NCI-H774 (cell line): ENCODE measurements at regions not wholly inside any gene's neighbourhood (a gene's known extent, or its start where the extent isn't known, plus 50 kb on each side); places are given as distances from the start of the nearest gene placed in this dataset.
"Not testable (repeated sequence)": the region's sequence is repeated elsewhere in the genome, so short reads cannot be mapped to it uniquely, and the experiment has no call there.

Source experiments
- DNase-seq: peaks from one replicate; lab custom pipeline; 2025; lab: John Stamatoyannopoulos, UW

GRCh38 chr4:159829184-159829583 is 726.3 kb downstream of the RAPGEF2 start:
- DNase-seq, result no peak

DNA sequence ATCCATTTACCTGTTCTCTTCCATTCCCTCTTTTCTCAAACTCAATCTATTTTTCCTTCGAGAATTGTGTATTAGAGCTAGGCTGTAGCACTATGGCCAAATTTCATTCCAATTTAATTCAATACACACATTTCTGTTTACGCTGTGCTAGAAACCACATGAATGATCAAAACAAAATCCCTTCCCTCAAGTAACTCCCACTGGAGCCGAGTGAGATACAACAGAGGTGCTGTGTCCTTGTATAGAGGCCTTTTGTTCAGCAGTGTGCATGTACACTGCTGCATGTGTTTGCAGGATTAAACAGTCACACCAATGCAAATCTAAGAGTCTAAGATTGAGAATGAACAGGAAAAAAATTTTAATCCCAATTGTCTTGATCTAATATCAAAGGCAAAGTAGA is 734.2 kb downstream of the RAPGEF2 start:
- DNase-seq, result no peak

DNA sequence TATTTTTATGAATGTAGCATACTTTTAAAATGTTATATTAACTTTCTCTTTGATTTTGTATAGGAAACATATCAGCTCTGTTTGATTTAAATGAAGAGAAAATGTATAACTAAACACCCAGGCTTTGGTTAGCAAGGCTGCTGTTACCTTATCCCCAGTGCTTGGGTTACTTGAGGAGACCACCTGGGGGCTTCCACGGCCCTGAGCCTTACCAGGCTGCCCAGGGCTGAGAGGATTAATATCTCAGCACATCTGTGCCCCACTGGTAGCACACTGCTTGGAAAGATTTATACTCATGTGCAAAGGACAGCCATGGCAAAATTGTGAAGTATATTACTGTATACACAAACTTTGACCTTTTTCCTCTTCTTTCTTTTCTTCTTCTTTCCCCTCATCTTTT is 752.9 kb downstream of the RAPGEF2 start:
- no peak for DNase-seq

DNA sequence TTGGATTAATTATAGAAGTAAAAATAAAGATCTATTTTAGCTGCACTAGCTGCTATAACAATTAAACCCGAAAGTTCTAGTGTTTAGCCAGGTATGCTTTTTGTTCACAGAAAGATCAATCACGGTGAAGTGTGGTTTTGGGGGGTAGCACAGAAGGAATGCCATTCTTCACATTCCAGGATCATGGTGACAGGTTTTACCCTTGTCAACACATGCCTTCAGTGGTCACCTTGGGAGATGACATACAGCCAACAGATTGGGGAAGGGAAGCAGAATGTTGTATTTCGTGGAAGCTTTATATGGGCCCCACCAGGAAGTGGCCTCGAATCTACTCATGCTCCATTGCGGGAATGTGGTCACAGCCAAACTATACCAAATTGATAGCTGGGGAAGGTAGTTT is 753.6 kb downstream of the RAPGEF2 start:
- no peak for DNase-seq

GRCh38 chr4:159859656-159860148 is 756.8 kb downstream of the RAPGEF2 start:
- no peak for DNase-seq

DNA sequence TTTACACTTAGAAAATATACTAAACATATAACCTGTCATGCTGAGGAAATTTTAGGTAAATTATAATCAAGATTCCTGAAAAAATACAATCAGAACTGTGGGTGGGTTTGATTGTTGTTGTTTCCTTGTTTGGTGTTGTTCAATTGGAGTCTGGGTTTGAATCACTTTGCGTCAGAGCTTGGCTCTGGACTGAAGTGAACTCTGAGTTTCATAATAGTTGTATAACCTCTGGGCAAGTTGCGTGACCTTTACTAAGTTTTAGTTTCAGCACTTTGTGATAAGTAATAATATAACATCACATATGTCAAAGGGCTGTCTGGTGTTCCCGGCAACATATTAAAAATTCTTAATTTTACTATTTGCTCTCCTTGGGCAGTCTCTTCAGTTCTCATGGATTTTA is 758.1 kb downstream of the RAPGEF2 start:
- no peak for DNase-seq

DNA sequence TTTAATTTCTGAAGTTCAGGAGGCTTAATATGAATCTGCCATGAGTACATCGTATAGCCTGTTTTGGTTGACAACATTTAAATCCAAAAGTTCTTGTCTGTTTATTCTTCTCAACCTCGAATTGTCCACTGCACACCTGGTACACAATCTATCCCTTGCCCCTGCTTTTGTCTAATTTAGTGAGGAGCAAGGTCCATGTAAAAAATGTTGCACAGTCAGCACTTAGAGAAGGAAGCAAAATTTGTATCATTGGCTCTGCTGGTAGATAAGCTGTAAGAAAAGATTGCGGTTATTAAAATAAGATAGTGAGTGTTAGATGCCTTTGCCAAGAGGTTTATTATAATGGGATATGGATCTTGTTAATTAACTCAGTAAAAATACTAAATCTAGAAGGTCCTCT is 761.5 kb downstream of the RAPGEF2 start:
- DNase-seq, result no peak

- no peak for DNase-seq
These were observed 764.8 kb downstream of the RAPGEF2 start for GRCh38 chr4:159867673-159868072.

GRCh38 chr4:159868936-159869335 is 766.1 kb downstream of the RAPGEF2 start:
- not testable (repeated sequence) for DNase-seq

DNA sequence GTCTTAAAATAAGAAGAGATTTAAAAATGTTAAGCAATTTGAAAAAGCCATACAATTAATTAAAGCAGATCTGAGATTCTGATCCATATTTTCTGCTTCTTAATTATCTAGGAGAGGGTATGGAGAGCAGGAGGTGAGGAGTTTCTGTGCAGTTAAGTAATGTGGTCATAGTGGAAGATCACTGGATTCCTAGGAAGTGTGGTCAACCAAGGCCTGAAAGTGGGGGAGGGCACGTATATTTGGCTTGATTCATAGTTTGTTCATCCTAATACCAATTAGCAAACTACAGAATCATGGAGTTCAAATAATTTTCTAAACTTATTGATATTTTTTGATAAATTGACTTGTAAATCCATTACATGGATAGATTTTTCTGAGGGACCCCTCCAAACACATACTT is 768.3 kb downstream of the RAPGEF2 start:
- DNase-seq, result no peak

DNA sequence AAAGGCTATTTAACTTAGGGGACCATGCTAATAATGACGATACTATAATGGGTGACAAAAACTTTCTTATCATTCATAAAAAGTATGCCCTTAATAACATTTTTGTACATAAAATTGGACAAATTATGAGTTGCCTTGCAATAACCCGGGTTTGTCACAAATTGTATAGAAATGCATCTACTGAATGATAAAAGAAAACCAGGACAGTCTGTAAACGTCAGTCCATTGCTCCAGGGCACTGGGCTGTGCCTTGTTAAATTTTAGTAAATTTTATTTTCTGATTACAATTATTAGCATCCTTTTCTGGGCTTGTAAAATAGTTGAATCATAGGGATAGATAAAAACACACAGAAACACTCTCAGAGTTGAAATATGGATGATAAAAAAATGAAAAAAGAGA is 778.3 kb downstream of the RAPGEF2 start:
- DNase-seq, result no peak

- DNase-seq, result no peak
These were observed 782.1 kb downstream of the RAPGEF2 start for GRCh38 chr4:159884989-159885388.

GRCh38 chr4:159899596-159899995 is 796.7 kb downstream of the RAPGEF2 start:
- no peak for DNase-seq

GRCh38 chr4:159900562-159900961 is 797.7 kb downstream of the RAPGEF2 start:
- no peak for DNase-seq

DNA sequence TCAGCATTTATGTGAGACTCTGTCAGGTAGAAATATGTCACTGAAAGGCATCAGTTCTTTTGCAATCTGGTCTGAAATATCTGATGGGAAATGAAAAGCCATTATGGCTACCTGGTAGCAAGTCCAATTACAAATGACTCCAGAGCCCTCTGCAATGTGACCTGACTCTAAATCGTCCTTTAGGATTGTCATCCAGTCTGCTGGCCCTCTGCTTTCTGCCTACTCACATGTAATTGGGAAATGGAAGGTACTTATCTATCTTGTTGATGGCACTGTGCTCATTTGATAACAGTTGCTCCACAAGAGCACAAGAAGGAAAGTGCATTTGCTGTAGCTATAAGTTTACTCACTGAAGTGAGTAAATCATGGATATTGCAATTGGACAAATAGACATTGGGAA is 799.8 kb downstream of the RAPGEF2 start:
- no peak for DNase-seq

GRCh38 chr4:159904906-159905305 is 802.0 kb downstream of the RAPGEF2 start:
- no peak for DNase-seq

DNA sequence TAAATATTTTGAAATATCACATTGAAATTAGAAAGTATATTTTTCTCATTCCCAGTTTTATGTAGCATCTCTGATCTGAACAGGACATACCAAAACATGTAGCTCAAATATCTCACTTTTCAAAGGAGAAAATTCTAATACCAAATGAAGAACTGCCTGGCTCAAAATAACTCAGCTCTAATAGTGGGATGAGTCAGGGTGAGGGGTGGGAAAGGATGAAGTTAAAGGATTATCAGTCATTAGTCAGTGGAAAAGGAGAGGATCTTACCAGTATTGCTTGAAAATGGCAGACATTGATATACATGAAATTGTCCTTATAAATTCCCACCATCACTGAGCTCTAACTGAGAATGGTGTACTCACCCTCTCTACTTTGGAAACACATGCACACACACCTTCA is 803.2 kb downstream of the RAPGEF2 start:
- DNase-seq, result no peak

- DNase-seq, result no peak
These were observed 803.6 kb downstream of the RAPGEF2 start for GRCh38 chr4:159906517-159906916.

- no peak for DNase-seq
These were observed 807.8 kb downstream of the RAPGEF2 start for GRCh38 chr4:159910721-159911120.

- no peak for DNase-seq
These were observed 819.2 kb downstream of the RAPGEF2 start for GRCh38 chr4:159922119-159922518.

DNA sequence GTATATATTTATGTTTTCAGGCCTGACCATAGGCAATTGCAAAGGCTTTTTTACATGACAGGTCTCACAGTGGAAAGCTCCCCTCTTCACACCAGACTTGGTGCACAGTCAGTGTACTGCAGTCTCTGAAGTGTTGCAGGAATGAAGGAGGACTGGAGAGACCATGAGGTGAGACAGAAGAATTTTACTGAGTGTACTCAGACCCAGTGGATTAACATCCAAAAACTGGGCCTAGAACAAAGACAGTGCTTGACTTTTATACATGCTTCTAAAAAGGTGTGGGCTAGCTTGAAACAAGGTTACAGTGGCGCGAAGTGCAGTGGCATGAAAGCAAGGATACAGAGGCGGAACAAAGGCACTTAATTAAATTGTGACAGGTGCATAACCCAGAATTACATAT is 822.9 kb downstream of the RAPGEF2 start:
- no peak for DNase-seq

- DNase-seq, result no peak
These were observed 824.0 kb downstream of the RAPGEF2 start for GRCh38 chr4:159926871-159927270.

GRCh38 chr4:159927781-159928180 is 824.9 kb downstream of the RAPGEF2 start:
- DNase-seq, result no peak

GRCh38 chr4:159934602-159935001 is 831.7 kb downstream of the RAPGEF2 start:
- DNase-seq, result not testable (repeated sequence)

DNA sequence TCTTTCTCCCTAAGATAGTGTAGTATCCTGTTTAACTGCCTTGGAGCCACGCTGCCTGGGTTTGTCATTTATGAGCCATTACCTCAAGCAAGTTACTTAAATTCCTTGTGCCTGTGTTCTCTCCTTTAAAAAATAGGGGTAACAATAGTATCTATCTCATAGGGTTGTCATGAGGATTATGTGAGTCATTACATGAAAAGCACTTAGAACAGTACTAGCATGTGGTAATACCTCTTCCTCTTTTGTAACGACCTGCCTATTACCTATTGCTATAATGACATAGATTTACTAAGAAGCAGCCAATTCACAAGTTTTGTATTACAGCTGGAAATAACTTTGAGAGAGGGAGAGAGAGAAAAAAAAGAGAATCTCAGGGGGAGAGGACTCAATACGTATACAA is 834.7 kb downstream of the RAPGEF2 start:
- DNase-seq, result no peak
